ENCODE measurements at regions not wholly inside any gene's neighbourhood (a gene's known extent, or its start where the extent isn't known, plus 50 kb on each side); places are given as distances from the start of the nearest gene placed in this dataset.

- Histone ChIP-seq H3K4me3 (ENCODE audit: insufficient read depth, low read depth, low read length) (no peak overlapping the region), H2AFZ (ENCODE audit: low read depth, low read length) (no peak overlapping the region), H3K9ac (ENCODE audit: low read length) (no peak overlapping the region), H3K9me3 (ENCODE audit: insufficient read depth, low read depth, low read length) (no peaks in the 10 kb centered on the region), H3K36me3 (ENCODE audit: insufficient read depth, low read length) (no peaks in the 10 kb centered on the region), H3K4me2 (ENCODE audit: low read length) (no peak overlapping the region), H3K27ac (ENCODE audit: low read depth, low read length) (no peak overlapping the region), H3K27me3 (ENCODE audit: insufficient read depth, low read length) (no peaks in the 10 kb centered on the region), H3K4me1 (ENCODE audit: insufficient read depth, low read length) (no peaks in the 10 kb centered on the region), H4K20me1 (ENCODE audit: insufficient read depth, low read length) (no peaks in the 10 kb centered on the region), H3K79me2 (ENCODE audit: insufficient read depth, low read length) (no peaks in the 10 kb centered on the region)
- Mint-ChIP-seq H3K4me1 (ENCODE audit: low read depth, unreplicated experiment) (no peaks in the 10 kb centered on the region), H3K27me3 (ENCODE audit: low read depth, unreplicated experiment) (no peaks in the 10 kb centered on the region), H3K27ac (ENCODE audit: unreplicated experiment) (no peak overlapping the region), H3K9me3 (ENCODE audit: unreplicated experiment) (no peaks in the 10 kb centered on the region), H3K4me3 (ENCODE audit: unreplicated experiment) (no peak overlapping the region), H3K36me3 (ENCODE audit: low read depth, unreplicated experiment) (no peaks in the 10 kb centered on the region)
- DNase-seq (ENCODE audit: low read depth) = no peak
- FAIRE-seq = no peak
- TF ChIP-seq EZH2 (IDR thresholded peaks at IDR 0.05; ENCODE audit: insufficient read depth, low read length) (no peak), CTCF (IDR thresholded peaks at IDR 0.05; ENCODE audit: insufficient read depth, low read depth, low read length) (no peak)
These were observed 63.5 kb upstream of the C1GALT1 start for GRCh38 chr7:7118822-7119221.

- Histone ChIP-seq H3K79me2 (ENCODE audit: insufficient read depth, low read length) (no peaks in the 10 kb centered on the region), H3K9ac (ENCODE audit: low read length) (no peak overlapping the region), H2AFZ (ENCODE audit: low read depth, low read length) (no peak overlapping the region), H3K4me3 (ENCODE audit: insufficient read depth, low read depth, low read length) (no peak overlapping the region), H3K27me3 (ENCODE audit: insufficient read depth, low read length) (no peaks in the 10 kb centered on the region), H4K20me1 (ENCODE audit: insufficient read depth, low read length) (no peaks in the 10 kb centered on the region), H3K4me1 (ENCODE audit: insufficient read depth, low read length) (no peaks in the 10 kb centered on the region), H3K4me2 (ENCODE audit: low read length) (no peak overlapping the region), H3K9me3 (ENCODE audit: insufficient read depth, low read depth, low read length) (no peaks in the 10 kb centered on the region), H3K36me3 (ENCODE audit: insufficient read depth, low read length) (no peaks in the 10 kb centered on the region), H3K27ac (ENCODE audit: low read depth, low read length) (no peak overlapping the region)
- FAIRE-seq = no peak
- TF ChIP-seq CTCF (IDR thresholded peaks at IDR 0.05; ENCODE audit: insufficient read depth, low read depth, low read length) = no peak
- TF ChIP-seq EZH2 (IDR thresholded peaks at IDR 0.05; ENCODE audit: insufficient read depth, low read length) = no peak
- no peaks in the 10 kb centered on the region for H3K9me3 Mint-ChIP-seq (ENCODE audit: unreplicated experiment)
- no peaks in the 10 kb centered on the region for H3K27me3 Mint-ChIP-seq (ENCODE audit: low read depth, unreplicated experiment)
- H3K4me3 Mint-ChIP-seq (ENCODE audit: unreplicated experiment) = no peak overlapping the region
- H3K27ac Mint-ChIP-seq (ENCODE audit: unreplicated experiment) = no peak overlapping the region
- H3K36me3 Mint-ChIP-seq (ENCODE audit: low read depth, unreplicated experiment) = no peaks in the 10 kb centered on the region
- no peaks in the 10 kb centered on the region for H3K4me1 Mint-ChIP-seq (ENCODE audit: low read depth, unreplicated experiment)
- DNase-seq (ENCODE audit: low read depth) = no peak
These were observed 62.6 kb upstream of the C1GALT1 start for GRCh38 chr7:7119729-7120128.

GRCh38 chr7:7122033-7122478, 60.3 kb upstream of the C1GALT1 start:
- Mint-ChIP-seq H3K4me1 (ENCODE audit: low read depth, unreplicated experiment) (no peaks in the 10 kb centered on the region), H3K36me3 (ENCODE audit: low read depth, unreplicated experiment) (no peaks in the 10 kb centered on the region), H3K27me3 (ENCODE audit: low read depth, unreplicated experiment) (no peaks in the 10 kb centered on the region), H3K4me3 (ENCODE audit: unreplicated experiment) (no peak overlapping the region), H3K27ac (ENCODE audit: unreplicated experiment) (no peak overlapping the region), H3K9me3 (ENCODE audit: unreplicated experiment) (no peaks in the 10 kb centered on the region)
- no peak overlapping the region for H3K27ac ChIP-seq (ENCODE audit: low read depth, low read length)
- H3K27me3 ChIP-seq (ENCODE audit: insufficient read depth, low read length) = no peaks in the 10 kb centered on the region
- H3K9me3 ChIP-seq (ENCODE audit: insufficient read depth, low read depth, low read length) = no peaks in the 10 kb centered on the region
- TF ChIP-seq CTCF (IDR thresholded peaks at IDR 0.05; ENCODE audit: insufficient read depth, low read depth, low read length) (no peak), EZH2 (IDR thresholded peaks at IDR 0.05; ENCODE audit: insufficient read depth, low read length) (no peak)
- H3K4me1 ChIP-seq (ENCODE audit: insufficient read depth, low read length) = no peaks in the 10 kb centered on the region
- H3K79me2 ChIP-seq (ENCODE audit: insufficient read depth, low read length) = no peaks in the 10 kb centered on the region
- no peak overlapping the region for H3K9ac ChIP-seq (ENCODE audit: low read length)
- H2AFZ ChIP-seq (ENCODE audit: low read depth, low read length) = no peak overlapping the region
- H3K36me3 ChIP-seq (ENCODE audit: insufficient read depth, low read length) = no peaks in the 10 kb centered on the region
- H3K4me3 ChIP-seq (ENCODE audit: insufficient read depth, low read depth, low read length) = no peak overlapping the region
- DNase-seq (ENCODE audit: low read depth) (peak; percentile 14), FAIRE-seq (no peak)
- H4K20me1 ChIP-seq (ENCODE audit: insufficient read depth, low read length) = no peaks in the 10 kb centered on the region
- no peak overlapping the region for H3K4me2 ChIP-seq (ENCODE audit: low read length)

Data from astrocyte (in vitro differentiated cells and primary cell).